WTC11 (cell line): ENCODE measurements at regions not wholly inside any gene's neighbourhood (a gene's known extent, or its start where the extent isn't known, plus 50 kb on each side); places are given as distances from the start of the nearest gene placed in this dataset.
A peak's percentile ranks its signal among the peaks of the same experiment; 100 is the strongest.

Experiments used
- ATAC-seq: fragments of 200-7000 bp; cut with Tn5 transposase; 2 replicates; pipeline ENCODE4 v1.10.0; 2021; ENCODE audit warnings: mild to moderate bottlenecking, moderate library complexity
- CTCF ChIA-PET: fragments of 300-600 bp; sonication (Branson Sonifier 250); formaldehyde crosslinking; loops from one replicate; lab custom pipeline; 2021; ENCODE audit warnings: antibody characterized with exemption; lab: Charles Lee
- POLR2A ChIA-PET: fragments of 350-600 bp; sonication (Branson Sonifier 250); formaldehyde crosslinking; loops from one replicate; lab custom pipeline; 2021; ENCODE audit warnings: antibody characterized with exemption; lab: Charles Lee
- DNase-seq: peaks from one replicate; pipeline ENCODE4 v3.0.0; 2021; ENCODE audit warnings: low spot score
- H3K27ac Mint-ChIP-seq: 2 replicates; pipeline ENCODE4 v1.8.0; 2021; ENCODE audit warnings: mixed read lengths
- H3K27me3 Mint-ChIP-seq: 2 replicates; pipeline ENCODE4 v1.8.0; 2021; ENCODE audit warnings: low read depth, mild to moderate bottlenecking, moderate library complexity, mixed read lengths
- H3K36me3 Mint-ChIP-seq: 2 replicates; pipeline ENCODE4 v1.8.0; 2021; ENCODE audit warnings: mixed read lengths
- H3K4me1 Mint-ChIP-seq: 2 replicates; pipeline ENCODE4 v1.8.0; 2022; ENCODE audit warnings: mixed read lengths
- H3K4me3 Mint-ChIP-seq: 2 replicates; pipeline ENCODE4 v1.8.0; 2021; ENCODE audit warnings: mild to moderate bottlenecking, moderate library complexity, mixed read lengths
- H3K9me3 Mint-ChIP-seq: 2 replicates; pipeline ENCODE4 v1.8.0; 2021; ENCODE audit warnings: mixed read lengths
- ARID4B ChIP-seq: sonication (generic); formaldehyde crosslinking; IDR thresholded peaks from 2 replicates; pipeline ENCODE4 v1.8.0; 2023; ENCODE audit warnings: missing genetic modification reagents, mild to moderate bottlenecking, borderline replicate concordance
- ATF2 ChIP-seq: sonication (generic); formaldehyde crosslinking; IDR thresholded peaks from 2 replicates; pipeline ENCODE4 v1.8.1; 2022; ENCODE audit warnings: low read depth, missing genetic modification reagents, borderline replicate concordance
- CREM ChIP-seq: sonication (generic); formaldehyde crosslinking; IDR thresholded peaks from 2 replicates; pipeline ENCODE4 v1.8.1; 2022; ENCODE audit warnings: mild to moderate bottlenecking, missing genetic modification reagents, moderate library complexity
- E2F4 ChIP-seq: sonication (generic); formaldehyde crosslinking; IDR thresholded peaks from 2 replicates; pipeline ENCODE4 v1.8.1; 2022; ENCODE audit warnings: low read depth, mild to moderate bottlenecking, moderate library complexity, missing genetic modification reagents, borderline replicate concordance
- EMX1 ChIP-seq: fragments of 250-450 bp; sonication (Bioruptor Pico); IDR thresholded peaks from 2 replicates; pipeline ENCODE4 v1.8.0; 2021; ENCODE audit warnings: mild to moderate bottlenecking
- ERG ChIP-seq: fragments of 250-450 bp; sonication (Bioruptor Pico); IDR thresholded peaks from 2 replicates; pipeline ENCODE4 v1.8.0; 2021; ENCODE audit warnings: mild to moderate bottlenecking
- FOXP1 ChIP-seq: sonication (generic); formaldehyde crosslinking; IDR thresholded peaks from 2 replicates; pipeline ENCODE4 v1.8.0; 2022; ENCODE audit warnings: missing genetic modification reagents, mild to moderate bottlenecking, moderate library complexity, borderline replicate concordance
- GTF2I ChIP-seq: fragments of 250-450 bp; sonication (Bioruptor Pico); conservative IDR thresholded peaks from 2 replicates; pipeline ENCODE4 v1.4.0; 2021; ENCODE audit warnings: mild to moderate bottlenecking
- HMGXB4 ChIP-seq: sonication (generic); formaldehyde crosslinking; IDR thresholded peaks from 2 replicates; pipeline ENCODE4 v1.8.1; 2023; ENCODE audit warnings: mild to moderate bottlenecking, moderate library complexity, missing genetic modification reagents
- JUN ChIP-seq: sonication (generic); formaldehyde crosslinking; IDR thresholded peaks from 2 replicates; pipeline ENCODE4 v1.8.0; 2023; ENCODE audit warnings: mild to moderate bottlenecking, missing genetic modification reagents
- MXD4 ChIP-seq: fragments of 250-450 bp; sonication (Bioruptor Pico); IDR thresholded peaks from 2 replicates; pipeline ENCODE4 v1.8.0; 2021; ENCODE audit warnings: mild to moderate bottlenecking, moderate library complexity, borderline replicate concordance
- NFATC4 ChIP-seq: fragments of 250-450 bp; sonication (Bioruptor Pico); IDR thresholded peaks from 2 replicates; pipeline ENCODE4 v1.9.0; 2021; ENCODE audit warnings: mild to moderate bottlenecking
- NR3C1 ChIP-seq: sonication (generic); formaldehyde crosslinking; conservative IDR thresholded peaks from 2 replicates; pipeline ENCODE4 v1.8.1; 2023; ENCODE audit warnings: low read depth, mild to moderate bottlenecking, missing genetic modification reagents
- PRRX2 ChIP-seq: fragments of 250-450 bp; sonication (Bioruptor Pico); IDR thresholded peaks from 2 replicates; pipeline ENCODE4 v1.8.0; 2021; ENCODE audit warnings: mild to moderate bottlenecking
- RORB ChIP-seq: fragments of 250-450 bp; sonication (Bioruptor Pico); IDR thresholded peaks from 2 replicates; pipeline ENCODE4 v1.9.0; 2021; ENCODE audit warnings: mild to moderate bottlenecking
- SMAD3 ChIP-seq: sonication (generic); formaldehyde crosslinking; IDR thresholded peaks from 2 replicates; pipeline ENCODE4 v1.8.0; 2022; ENCODE audit warnings: missing genetic modification reagents, mild to moderate bottlenecking, borderline replicate concordance
- SMAD4 ChIP-seq: sonication (generic); formaldehyde crosslinking; IDR thresholded peaks from 2 replicates; pipeline ENCODE4 v1.8.0; 2022; ENCODE audit warnings: mild to moderate bottlenecking, missing genetic modification reagents
- SOX15 ChIP-seq: fragments of 250-450 bp; sonication (Bioruptor Pico); IDR thresholded peaks from 2 replicates; pipeline ENCODE4 v1.9.0; 2021; ENCODE audit warnings: mild to moderate bottlenecking
- TEAD1 ChIP-seq: sonication (generic); formaldehyde crosslinking; IDR thresholded peaks from 2 replicates; pipeline ENCODE4 v1.8.0; 2022; ENCODE audit warnings: mild to moderate bottlenecking, missing genetic modification reagents
- ZNF423 ChIP-seq: fragments of 250-450 bp; sonication (Bioruptor Pico); IDR thresholded peaks from 2 replicates; pipeline ENCODE4 v2.1.2; 2022; ENCODE audit warnings: mild to moderate bottlenecking, moderate library complexity
- ZNF671 ChIP-seq: fragments of 250-450 bp; sonication (Bioruptor Pico); IDR thresholded peaks from 2 replicates; pipeline ENCODE4 v1.8.0; 2021; ENCODE audit warnings: mild to moderate bottlenecking
- TF ChIP-seq, protein P1 (sequence below): sonication (generic); formaldehyde crosslinking; IDR thresholded peaks from 2 replicates; pipeline ENCODE4 v1.8.0; 2022; ENCODE audit warnings: missing genetic modification reagents
- TF ChIP-seq, protein P2 (sequence below): sonication (generic); formaldehyde crosslinking; IDR thresholded peaks from 2 replicates; pipeline ENCODE4 v1.8.1; 2022; ENCODE audit warnings: mild to moderate bottlenecking, moderate library complexity, missing genetic modification reagents

- ATAC-seq: peak; percentile 15
- peak; percentile 56 for DNase-seq
- H3K9me3 Mint-ChIP-seq: no peaks in the 10 kb centered on the region
- POLR2A ChIA-PET: interaction anchor here (1.2 kb wide), 1 partner anchor 19 kb away, joined by 4 read pairs; no protein-coding TSS in a partner anchor
- peak overlapping the region; percentile 95 for H3K27ac Mint-ChIP-seq
- CTCF ChIA-PET: interaction anchor here (0.6 to 4.7 kb wide), 11 partner anchors 10 to 177 kb away, joined by 3 to 32 read pairs (median 6); partner anchors contain the start of gene H6PD
- peaks cover 14% of the 10 kb centered on the region for H3K27me3 Mint-ChIP-seq
- peaks cover 25% of the 10 kb centered on the region for H3K36me3 Mint-ChIP-seq
- peaks cover 46% of the 10 kb centered on the region for H3K4me1 Mint-ChIP-seq
- peak overlapping the region; percentile 90 for H3K4me3 Mint-ChIP-seq
- TF ChIP-seq ZNF671 (no peak), JUN (no peak), HMGXB4 (CRISPR knock-in tag) (peak; percentile 28; the same call in 1 of the 2 replicates), CREM (CRISPR knock-in tag) (no peak), GTF2I (no peak), EMX1 (CRISPR knock-in tag) (no peak), PRRX2 (CRISPR knock-in tag) (no peak), SMAD4 (CRISPR knock-in tag) (no peak), ATF2 (CRISPR knock-in tag) (no peak), E2F4 (no peak), SOX15 (CRISPR knock-in tag) (no peak), MXD4 (no peak), FOXP1 (no peak), TEAD1 (CRISPR knock-in tag) (no peak), ARID4B (CRISPR knock-in tag) (peak; percentile 51; the same call in 1 of the 2 replicates), ZNF423 (CRISPR knock-in tag) (no peak), NFATC4 (CRISPR knock-in tag) (no peak), RORB (CRISPR knock-in tag) (no peak), ERG (CRISPR knock-in tag) (no peak), SMAD3 (CRISPR knock-in tag) (no peak), NR3C1 (CRISPR knock-in tag) (no peak)
- TF ChIP-seq, protein P1, sequence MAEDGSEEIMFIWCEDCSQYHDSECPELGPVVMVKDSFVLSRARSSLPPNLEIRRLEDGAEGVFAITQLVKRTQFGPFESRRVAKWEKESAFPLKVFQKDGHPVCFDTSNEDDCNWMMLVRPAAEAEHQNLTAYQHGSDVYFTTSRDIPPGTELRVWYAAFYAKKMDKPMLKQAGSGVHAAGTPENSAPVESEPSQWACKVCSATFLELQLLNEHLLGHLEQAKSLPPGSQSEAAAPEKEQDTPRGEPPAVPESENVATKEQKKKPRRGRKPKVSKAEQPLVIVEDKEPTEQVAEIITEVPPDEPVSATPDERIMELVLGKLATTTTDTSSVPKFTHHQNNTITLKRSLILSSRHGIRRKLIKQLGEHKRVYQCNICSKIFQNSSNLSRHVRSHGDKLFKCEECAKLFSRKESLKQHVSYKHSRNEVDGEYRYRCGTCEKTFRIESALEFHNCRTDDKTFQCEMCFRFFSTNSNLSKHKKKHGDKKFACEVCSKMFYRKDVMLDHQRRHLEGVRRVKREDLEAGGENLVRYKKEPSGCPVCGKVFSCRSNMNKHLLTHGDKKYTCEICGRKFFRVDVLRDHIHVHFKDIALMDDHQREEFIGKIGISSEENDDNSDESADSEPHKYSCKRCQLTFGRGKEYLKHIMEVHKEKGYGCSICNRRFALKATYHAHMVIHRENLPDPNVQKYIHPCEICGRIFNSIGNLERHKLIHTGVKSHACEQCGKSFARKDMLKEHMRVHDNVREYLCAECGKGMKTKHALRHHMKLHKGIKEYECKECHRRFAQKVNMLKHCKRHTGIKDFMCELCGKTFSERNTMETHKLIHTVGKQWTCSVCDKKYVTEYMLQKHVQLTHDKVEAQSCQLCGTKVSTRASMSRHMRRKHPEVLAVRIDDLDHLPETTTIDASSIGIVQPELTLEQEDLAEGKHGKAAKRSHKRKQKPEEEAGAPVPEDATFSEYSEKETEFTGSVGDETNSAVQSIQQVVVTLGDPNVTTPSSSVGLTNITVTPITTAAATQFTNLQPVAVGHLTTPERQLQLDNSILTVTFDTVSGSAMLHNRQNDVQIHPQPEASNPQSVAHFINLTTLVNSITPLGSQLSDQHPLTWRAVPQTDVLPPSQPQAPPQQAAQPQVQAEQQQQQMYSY (CRISPR knock-in tag): no peak
- TF ChIP-seq, protein P2, sequence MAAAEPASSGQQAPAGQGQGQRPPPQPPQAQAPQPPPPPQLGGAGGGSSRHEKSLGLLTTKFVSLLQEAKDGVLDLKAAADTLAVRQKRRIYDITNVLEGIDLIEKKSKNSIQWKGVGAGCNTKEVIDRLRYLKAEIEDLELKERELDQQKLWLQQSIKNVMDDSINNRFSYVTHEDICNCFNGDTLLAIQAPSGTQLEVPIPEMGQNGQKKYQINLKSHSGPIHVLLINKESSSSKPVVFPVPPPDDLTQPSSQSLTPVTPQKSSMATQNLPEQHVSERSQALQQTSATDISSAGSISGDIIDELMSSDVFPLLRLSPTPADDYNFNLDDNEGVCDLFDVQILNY (CRISPR knock-in tag): no peak
Measured at GRCh38 chr1:9181990-9182783, 52.4 kb upstream of the H6PD start.
